Right ventricle myocardium inferior (tissue), 1 donor: ENCODE measurements at regions not wholly inside any gene's neighbourhood (a gene's known extent, or its start where the extent isn't known, plus 50 kb on each side); places are given as distances from the start of the nearest gene placed in this dataset.

ENCODE experiments used
- ATAC-seq: fragments of 200-7000 bp; cut with Tn5 transposase; one replicate; pipeline ENCODE4 v1.9.1; 2020; ENCODE audit warnings: mild to moderate bottlenecking, moderate library complexity
- DNase-seq: peaks from one replicate; pipeline ENCODE4 v3.0.0; 2021; ENCODE audit errors: missing footprints
- intact Hi-C: fragments of 100-400 bp; cut with DNase I; formaldehyde crosslinking; loops from one replicate; pipeline ENCODE4 v1.11.0; 2022
- donor health status: DM: no; HTN: yes; CAD: no; lungs with severe emphysema.

DNA sequence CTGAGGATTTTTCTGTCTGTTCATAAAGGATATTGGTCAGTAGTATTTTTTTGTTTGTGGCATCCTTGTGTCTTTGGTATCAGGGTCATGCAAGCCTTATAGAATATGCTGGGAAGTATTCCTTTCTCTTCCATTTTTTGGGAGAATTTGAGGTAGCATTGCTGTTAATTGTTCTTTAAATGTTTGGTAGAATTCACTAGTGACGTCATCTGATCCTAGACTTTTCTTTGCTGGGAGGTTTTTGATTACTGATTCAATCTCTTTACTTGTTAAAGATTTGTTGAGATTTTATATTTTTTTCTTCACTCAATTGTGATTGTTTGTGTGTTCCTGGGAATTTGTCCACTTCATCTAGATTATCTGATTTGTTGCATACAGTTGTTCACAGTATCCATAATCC is 234.4 kb upstream of the ATP6AP2 start:
- no peak for ATAC-seq
- intact Hi-C loops: no loop called here
- no peak for DNase-seq

DNA sequence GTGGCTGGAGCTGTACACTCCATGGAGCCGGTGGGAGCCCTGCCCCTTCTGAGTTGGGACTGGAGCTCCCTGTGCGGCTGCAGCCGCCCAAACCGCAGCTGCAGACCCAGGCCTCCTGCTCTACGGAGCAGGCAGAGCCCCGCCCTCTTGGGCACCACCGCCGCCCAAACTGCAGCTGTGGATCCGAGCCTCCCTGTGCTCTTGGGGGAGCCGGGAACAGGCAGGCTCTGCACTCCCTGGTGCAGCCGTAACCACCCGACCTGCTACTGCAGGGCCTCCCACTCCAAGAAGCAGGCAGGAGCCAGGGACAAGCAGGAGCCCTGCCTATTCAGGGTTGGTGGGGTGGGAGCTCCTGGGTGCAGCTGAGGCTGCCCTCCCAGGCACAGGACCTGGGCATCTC is 237.5 kb upstream of the ATP6AP2 start:
- ATAC-seq (no peak), DNase-seq (no peak)
- intact Hi-C loops: no loop called here

DNA sequence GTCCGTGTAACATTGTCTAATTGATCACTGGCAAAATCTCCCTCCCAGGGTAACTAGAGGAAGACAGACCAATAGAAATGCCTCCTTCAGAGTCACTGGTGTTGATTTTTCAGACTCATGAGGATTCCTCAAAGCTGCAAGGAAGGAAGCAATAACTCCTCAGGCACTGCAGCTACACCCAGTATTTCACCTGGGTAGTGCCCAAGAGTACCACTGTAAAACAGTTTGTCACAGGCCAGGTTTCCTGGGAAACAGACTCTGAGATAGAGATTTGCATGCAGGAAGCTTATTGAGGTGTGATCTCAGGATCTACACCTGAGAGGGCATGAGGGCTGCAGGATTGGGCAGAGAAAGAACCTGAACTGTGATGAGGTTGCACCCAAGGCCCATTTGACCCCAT is 240.7 kb upstream of the ATP6AP2 start:
- DNase-seq (no peak), ATAC-seq (no peak)
- intact Hi-C loops: no loop called here

DNA sequence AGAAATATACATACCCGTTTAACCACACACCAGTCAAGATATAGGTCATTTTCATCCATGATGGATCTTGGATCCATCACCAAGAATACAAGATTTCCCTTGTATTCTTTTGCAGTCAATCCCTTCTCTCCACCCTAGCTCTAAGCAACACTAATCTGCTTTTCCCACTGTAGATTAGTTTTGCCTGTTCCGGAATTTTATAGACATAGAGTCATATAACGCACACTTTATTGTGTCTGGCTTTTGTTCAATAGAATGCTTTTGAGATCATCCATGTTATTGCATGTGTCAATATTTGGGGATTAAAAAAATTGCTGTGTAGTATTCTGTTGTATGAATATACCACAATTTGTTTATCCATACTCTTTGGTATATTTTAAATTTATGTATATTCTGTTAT is 235.6 kb upstream of the BCOR start:
- DNase-seq (no peak), ATAC-seq (no peak)
- intact Hi-C loops: no loop called here

DNA sequence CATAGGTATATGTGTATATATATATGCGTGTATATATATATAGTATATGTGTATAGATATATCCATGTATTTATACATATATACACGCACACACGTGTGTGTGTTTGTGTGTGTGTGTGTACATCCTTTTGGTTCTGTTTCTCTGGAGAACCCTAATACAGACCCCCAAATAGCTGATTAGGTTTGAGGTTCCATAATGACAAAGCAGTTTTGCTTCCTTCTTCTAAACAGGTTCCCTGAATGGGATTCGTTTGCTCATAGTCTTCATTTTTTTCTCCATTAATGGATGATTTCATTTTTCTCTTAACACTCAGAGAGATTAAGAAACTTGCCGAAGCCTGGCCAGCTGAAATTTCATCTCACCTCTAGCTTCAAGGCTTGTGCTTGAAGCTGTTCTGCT is 234.0 kb upstream of the BCOR start:
- intact Hi-C loops: no loop called here
- DNase-seq: no peak
- ATAC-seq: no peak

DNA sequence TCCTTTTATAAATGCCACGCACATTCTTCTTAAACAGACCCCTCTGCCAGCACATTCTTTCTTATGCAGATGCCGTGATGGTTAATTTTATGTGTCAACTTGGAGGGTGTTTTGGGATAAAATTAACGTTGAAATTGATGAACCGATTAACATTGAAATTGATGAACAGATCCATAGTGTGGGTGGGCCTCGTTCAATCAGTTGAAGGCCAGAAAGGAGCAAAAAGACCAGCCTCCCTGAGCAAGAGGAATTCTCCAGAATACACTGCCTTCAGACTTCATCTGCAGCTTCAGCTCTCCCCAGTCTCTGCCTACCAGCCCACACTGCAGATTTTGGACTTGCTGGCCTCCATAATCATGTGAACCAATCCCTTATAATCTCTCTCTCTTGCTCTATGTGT is 233.6 kb upstream of the BCOR start:
- intact Hi-C loops: no loop called here
- no peak for ATAC-seq

DNA sequence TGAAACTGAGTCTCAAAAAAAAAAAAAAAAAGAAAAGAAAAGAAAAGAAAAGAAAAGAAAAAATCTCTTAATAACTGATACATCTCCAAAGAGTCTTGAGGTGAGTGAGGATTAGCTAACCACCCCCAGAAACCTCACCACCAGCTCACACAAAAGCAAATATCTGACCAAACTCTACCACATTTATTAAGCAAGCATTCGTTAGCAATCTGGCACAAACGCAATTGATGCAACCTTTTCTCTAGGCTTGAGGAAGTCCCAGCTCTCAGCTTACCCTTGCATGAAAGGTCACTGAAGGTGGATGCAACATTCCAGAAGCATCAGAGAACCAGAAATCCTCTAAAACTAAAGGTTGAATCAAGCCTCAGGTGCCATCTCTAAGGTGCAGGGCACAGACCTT is 231.9 kb upstream of the BCOR start:
- no peak for DNase-seq
- no peak for ATAC-seq
- intact Hi-C loops: no loop called here

More for the DNA sequence above, 233.6 kb upstream of the BCOR start:
- DNase-seq: no peak

DNA sequence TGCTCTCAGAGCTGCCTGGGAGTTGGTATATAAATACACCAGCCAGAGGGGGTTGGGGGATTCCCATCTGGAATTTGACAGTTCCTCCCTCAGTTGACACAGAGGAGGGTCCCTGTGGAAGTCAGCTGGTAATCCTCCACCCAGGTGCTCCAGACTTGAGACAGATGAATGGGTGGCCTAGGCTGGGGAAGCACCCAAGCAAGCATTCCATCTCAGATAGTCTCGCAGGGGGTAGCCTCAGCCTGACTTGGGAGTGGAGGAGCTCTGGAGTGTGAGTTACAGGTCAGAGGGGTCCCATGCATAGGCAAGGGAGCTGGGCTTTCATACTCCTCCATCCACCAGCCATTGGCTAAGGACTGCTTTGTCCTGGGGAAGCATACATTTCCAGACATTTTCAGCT is 229.3 kb upstream of the BCOR start:
- intact Hi-C loops: no loop called here
- no peak for DNase-seq

DNA sequence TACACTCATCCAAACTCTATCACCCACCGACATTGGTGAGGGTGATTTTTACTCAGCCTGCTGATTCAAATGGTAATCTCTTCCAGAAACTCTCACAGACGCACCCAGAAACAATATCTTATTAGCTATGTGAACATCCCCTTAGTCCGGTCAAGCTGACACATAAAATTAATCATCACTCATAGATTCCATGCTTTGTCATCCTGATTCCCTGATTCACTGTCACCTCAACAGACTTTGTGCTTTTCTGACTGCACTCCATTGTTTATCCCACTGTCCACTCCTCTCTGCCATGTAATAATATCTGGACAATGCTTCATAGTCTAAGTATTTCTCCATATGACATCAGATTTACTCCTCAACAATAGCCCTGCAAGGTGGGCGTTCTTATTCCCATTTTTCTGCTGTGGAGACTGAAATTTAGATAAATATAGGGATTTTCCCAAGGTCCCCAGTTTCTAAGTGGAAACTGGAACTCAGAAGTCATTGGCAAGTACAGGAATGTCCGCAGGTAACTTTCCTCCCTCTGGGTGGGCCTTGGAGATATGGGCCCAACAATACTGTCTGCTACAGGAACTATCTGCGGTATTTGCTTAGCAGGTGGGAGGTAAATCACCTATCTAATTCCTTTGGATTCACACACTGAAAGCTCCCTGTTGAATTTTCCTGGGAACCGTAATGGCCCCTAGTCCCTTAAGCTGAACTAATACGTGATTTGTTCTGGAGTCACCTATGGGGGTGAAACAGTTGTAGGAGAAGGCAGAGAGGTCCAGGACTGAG is 228.6 kb upstream of the BCOR start:
- ATAC-seq: no peak
- intact Hi-C loops: no loop called here
- DNase-seq: no peak

More for the DNA sequence above, 229.3 kb upstream of the BCOR start:
- no peak for ATAC-seq

DNA sequence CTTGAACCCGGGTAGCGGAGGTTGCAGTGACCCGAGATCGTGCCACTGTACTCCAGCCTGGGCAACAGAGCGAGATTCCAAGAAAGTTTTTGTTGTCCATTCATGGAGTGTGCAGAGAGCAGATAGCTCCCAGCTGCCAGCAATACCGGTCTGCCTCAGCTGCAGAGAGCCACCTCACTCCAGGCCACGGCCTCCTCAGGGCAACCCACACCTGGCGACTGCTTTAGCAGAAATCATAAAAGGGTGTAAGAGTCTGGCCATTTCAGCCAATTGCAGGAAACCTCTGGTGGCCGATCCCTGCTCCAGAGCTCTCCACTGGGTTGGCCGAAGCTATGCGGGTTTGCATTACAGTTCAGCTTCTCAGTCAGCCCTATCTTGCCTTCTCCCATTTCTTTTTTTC is 227.4 kb upstream of the BCOR start:
- DNase-seq (no peak), ATAC-seq (no peak)
- intact Hi-C loops: no loop called here

DNA sequence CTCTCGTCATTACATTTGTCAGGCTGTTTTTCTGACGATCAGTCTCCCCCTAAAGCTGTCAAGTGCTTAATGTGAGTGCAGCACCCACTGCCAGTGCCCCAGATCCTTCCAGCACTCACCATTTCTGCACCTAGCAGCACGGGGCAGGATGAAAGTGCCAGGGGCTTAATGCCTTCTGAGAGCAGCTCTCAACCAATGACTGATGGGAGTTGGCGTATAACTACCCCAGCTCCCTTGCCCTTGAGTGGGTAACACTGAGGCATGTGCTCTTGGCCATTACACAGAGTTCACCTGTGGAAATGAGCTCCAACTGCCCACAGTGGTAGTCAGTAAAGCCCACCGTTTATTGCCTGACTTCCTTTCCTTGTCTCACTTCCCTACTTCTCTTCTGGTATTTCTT is 226.2 kb upstream of the BCOR start:
- ATAC-seq: no peak
- intact Hi-C loops: no loop called here
- no peak for DNase-seq

DNA sequence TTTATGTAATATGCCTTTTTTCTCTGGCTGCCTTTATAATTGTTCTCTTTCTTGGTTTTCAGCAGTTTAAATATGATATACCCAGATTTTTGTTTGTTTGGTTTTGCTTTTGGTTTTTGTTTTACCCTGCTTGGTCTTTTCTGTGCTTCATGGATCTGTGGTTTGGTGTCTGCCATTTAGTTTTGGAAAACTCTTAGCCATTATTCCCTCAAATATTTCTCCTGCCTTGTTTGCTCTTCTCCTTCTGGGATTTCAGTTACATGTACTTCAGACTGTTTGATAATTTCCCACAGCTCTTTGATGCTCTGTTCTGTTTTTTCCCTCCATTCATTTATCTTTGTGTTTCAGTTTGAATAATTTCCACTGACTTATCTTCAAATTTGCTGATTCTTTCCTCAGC is 223.1 kb upstream of the BCOR start:
- intact Hi-C loops: no loop called here
- ATAC-seq (no peak), DNase-seq (no peak)

DNA sequence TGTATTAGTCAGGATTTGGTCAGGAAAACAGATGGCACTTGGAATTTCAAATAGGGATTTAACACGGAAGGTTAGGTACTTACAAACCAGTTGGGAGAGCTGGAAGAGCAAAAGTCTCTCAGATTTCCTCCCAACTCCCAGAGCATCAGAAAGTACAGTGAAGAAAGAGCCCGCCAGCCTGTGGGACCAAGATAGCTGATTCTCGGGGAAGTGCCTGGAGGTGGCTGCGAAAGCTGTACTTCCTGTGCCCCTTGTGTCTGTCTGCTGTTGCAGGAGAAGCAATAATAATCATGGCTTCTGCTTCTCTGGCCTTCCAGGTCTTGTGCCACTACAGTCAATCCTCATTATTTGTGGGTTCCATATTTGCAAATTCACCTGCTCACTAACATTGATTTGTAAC is 221.0 kb upstream of the BCOR start:
- ATAC-seq (no peak), DNase-seq (no peak)

DNA sequence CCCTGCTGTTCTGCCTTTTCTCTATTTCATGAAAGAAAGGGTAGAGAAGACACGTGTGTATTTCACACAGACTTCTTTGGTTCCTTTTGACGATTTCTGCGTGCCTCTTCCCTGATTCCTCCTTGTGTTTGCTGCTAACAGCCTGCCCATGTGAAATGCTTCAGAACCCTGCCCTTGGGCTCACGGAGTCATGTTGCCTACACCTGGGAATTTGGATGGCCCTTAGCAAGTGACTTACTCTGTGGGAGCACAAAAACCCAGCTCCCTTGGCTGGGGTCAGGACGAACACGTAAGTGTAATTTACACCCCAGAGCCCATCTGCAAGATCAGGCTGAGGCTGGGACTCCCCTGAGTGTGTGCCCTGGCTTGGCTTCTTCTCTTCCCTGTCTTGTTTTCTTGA is 220.3 kb upstream of the BCOR start:
- no peak for DNase-seq
- intact Hi-C loops: no loop called here
- ATAC-seq: no peak

More for the DNA sequence above, 221.0 kb upstream of the BCOR start:
- intact Hi-C loops: no loop called here

DNA sequence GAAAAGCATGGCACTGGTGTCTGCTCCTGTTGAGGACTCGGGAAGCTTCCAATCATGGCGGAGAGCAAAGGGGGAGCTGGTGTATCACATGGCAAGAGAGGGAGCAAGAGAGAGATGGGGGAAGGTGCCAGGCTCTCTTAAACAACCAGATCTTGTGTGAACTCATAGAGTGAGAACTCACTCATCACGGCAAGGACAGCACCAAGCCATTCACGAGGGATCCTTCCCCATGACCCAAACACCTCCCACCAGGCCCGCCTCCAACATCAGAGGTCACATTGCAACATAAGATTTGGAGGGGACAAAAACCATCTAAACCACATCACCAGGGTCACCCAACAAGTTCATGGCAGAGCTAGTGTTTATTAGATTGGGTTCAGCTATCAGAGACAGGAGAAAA is 218.7 kb upstream of the BCOR start:
- DNase-seq (no peak), ATAC-seq (no peak)
- intact Hi-C loops: no loop called here

DNA sequence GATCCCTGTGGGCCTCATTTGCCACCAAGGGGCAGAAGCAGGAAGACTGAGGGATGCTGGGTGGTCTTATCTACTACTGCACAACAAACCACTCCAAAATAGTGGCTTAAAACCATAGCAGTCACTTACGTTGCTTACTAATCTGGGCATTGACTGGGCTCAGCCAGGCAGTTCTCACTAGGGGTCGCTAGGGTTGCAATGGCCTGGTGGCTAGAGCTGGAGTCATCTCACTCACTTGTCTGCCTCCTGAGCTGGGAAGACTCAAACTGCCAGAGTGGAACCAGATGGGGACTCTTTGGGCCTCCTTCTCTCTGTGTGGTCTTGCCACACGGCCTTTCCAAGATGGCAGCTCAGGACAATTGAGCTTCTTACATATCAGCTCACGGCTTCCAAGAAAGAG is 216.3 kb upstream of the BCOR start:
- intact Hi-C loops: no loop called here
- ATAC-seq (no peak), DNase-seq (no peak)

DNA sequence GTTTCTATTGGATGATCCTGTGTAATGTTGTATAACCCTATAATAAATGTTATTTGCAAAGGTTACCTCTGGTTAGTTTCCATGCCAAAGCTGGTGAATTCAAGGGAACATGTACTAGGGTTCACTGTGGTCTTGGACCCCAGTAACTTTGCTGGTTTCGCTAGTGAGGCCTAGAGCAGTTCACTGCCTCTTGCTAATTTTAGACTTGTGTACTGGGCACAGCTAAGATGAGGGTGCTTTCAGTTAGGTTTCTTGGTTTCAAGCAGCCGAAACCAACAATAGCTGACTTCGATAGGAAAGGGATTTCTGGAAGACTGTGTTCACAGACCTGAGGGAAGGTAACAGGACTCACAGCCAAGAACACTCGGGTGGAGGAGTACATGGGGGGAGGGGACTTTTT is 215.5 kb upstream of the BCOR start:
- ATAC-seq: no peak
- DNase-seq: no peak
- intact Hi-C loops: no loop called here

DNA sequence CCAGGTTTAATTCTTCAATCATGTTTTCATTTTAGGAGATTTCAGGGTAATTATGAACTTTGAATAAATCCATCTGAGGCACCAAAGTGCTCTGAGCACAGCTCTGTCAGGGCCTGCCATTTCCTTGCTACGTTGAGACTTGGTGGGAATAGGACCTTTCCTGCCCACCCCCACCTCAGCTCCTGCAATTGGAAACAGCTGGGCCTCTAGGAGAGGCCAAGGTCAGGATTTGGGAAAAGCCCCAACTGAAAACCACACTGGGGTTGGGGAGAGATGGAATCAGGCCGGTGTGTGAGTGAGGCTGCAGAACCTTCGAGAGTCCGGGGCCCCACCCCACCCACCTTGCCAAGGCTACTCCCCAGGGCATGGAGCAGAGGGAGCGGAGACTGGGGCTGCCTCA is 212.7 kb upstream of the BCOR start:
- intact Hi-C loops: no loop called here
- ATAC-seq: peak; percentile 37

DNA sequence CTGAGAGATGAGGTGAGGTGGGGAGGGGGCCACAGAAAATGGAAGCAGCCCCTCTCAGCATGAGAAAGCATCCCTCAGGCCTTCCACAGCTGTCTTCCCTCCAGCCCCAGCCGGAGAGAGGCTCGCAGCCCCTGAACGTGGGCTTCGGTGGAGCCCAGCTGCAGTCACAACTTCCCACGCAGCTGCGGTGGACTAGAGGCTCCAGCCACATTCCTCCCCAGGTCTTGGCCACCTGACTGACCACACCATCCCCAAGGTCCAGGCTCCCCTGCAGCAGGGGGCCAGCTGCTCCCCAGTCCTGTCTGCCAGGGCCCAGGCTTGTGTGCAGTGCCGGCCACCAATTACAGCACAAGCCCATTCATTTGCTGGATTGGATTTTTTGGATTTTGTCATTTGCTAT is 212.3 kb upstream of the BCOR start:
- DNase-seq (no peak), ATAC-seq (no peak)
- intact Hi-C loops: no loop called here

More for the DNA sequence above, 212.7 kb upstream of the BCOR start:
- no peak for DNase-seq

DNA sequence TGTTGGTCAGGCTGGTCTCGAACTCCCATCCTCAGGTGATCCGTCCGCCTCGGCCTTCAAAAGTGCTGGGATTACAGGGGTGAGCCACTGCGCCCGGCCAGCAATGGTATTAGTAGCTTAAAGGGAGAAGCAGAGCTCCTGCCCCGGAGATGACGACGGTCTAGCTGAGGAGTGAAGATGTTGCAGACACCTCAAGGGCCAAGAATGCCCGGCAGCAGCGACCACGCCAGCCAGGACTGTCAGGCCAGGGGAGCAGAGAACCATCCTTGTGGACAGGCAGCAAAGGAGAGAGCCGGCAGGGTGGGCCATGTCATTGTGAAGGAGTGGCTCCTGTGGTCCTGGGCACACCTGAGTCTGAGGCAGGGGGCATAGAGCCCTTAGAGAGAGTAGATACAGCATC is 210.1 kb upstream of the BCOR start:
- no peak for ATAC-seq
- DNase-seq: no peak
- intact Hi-C loops: no loop called here

DNA sequence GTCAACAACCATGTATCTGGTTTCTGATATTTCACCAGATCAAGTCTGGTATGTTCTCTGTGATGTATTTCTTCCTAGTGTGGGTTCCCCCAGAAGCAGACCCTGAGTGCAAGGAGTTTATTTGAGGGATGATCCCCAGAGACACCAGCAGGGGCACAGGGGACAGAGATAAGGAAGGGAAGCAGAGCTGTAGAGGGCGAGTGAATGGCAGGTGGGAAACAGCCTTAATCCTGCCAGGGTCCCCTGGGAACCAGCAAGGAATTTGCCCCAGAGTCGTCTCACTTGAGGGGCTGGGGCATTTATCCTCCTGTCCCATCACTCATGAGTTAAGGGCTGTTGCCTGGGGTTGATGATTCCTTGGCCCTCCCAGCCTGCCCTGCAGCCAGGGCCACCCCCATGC is 206.4 kb upstream of the BCOR start:
- intact Hi-C loops: no loop called here
- no peak for DNase-seq
- no peak for ATAC-seq
